ENCODE measurements at regions not wholly inside any gene's neighbourhood (a gene's known extent, or its start where the extent isn't known, plus 50 kb on each side); places are given as distances from the start of the nearest gene placed in this dataset.

DNA sequence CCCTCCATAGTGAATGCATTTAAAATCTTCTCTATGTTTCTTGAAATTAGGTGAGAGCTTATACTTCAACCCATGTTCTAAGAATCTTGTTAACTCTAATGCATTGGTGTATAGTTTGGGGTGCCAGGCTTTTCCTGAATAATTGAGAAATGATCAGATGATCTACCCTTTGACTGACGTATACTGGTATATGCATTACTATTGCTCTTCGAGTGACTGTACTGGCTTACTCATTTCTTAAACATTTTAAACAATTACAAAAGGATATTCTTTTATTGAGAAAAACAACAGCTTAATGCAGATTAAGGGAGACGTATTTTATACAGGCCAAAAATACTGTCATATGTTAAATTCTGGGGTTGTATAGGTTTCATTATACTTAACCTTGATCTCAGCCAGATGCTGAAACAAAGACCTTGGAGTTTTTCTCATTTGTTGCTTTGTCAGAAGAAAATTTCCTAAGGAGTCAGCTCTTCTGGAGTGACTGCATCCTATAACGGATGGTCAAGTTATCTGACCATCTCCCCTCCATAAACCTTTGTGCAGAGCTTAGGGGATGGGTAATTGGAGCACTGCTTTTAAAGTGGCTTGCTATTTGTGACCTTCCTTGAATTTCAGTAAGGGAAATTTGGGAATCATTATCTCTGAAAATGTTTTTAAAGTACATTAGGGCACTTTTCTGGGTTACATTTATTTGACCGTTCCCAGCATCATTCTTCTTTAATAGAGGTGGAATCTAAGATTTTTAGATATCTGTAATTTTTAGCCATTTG, 507.6 kb downstream of the PCNX1 start:
- no peak overlapping the region for H3K4me3 ChIP-seq (ENCODE audit: low read depth, low read length)
- DNase-seq (ENCODE audit: low read depth) = no peak
- TF ChIP-seq, protein P1, sequence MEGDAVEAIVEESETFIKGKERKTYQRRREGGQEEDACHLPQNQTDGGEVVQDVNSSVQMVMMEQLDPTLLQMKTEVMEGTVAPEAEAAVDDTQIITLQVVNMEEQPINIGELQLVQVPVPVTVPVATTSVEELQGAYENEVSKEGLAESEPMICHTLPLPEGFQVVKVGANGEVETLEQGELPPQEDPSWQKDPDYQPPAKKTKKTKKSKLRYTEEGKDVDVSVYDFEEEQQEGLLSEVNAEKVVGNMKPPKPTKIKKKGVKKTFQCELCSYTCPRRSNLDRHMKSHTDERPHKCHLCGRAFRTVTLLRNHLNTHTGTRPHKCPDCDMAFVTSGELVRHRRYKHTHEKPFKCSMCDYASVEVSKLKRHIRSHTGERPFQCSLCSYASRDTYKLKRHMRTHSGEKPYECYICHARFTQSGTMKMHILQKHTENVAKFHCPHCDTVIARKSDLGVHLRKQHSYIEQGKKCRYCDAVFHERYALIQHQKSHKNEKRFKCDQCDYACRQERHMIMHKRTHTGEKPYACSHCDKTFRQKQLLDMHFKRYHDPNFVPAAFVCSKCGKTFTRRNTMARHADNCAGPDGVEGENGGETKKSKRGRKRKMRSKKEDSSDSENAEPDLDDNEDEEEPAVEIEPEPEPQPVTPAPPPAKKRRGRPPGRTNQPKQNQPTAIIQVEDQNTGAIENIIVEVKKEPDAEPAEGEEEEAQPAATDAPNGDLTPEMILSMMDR (IDR thresholded peaks at IDR 0.05; ENCODE audit: insufficient read depth, low read depth, low read length, missing control alignments) = no peak

- DNase-seq (ENCODE audit: low read depth) = no peak
- TF ChIP-seq, protein P1 (IDR thresholded peaks at IDR 0.05; ENCODE audit: insufficient read depth, low read depth, low read length, missing control alignments) = no peak
- H3K4me3 ChIP-seq (ENCODE audit: low read depth, low read length) = no peak overlapping the region
Measured at GRCh38 chr14:71415404-71415690, 508.1 kb downstream of the PCNX1 start.

- TF ChIP-seq, protein P1 (IDR thresholded peaks at IDR 0.05; ENCODE audit: insufficient read depth, low read depth, low read length, missing control alignments) = no peak
- no peak overlapping the region for H3K4me3 ChIP-seq (ENCODE audit: low read depth, low read length)
- DNase-seq (ENCODE audit: low read depth) = no peak
Measured at GRCh38 chr14:71416392-71416791, 509.1 kb downstream of the PCNX1 start.

DNA sequence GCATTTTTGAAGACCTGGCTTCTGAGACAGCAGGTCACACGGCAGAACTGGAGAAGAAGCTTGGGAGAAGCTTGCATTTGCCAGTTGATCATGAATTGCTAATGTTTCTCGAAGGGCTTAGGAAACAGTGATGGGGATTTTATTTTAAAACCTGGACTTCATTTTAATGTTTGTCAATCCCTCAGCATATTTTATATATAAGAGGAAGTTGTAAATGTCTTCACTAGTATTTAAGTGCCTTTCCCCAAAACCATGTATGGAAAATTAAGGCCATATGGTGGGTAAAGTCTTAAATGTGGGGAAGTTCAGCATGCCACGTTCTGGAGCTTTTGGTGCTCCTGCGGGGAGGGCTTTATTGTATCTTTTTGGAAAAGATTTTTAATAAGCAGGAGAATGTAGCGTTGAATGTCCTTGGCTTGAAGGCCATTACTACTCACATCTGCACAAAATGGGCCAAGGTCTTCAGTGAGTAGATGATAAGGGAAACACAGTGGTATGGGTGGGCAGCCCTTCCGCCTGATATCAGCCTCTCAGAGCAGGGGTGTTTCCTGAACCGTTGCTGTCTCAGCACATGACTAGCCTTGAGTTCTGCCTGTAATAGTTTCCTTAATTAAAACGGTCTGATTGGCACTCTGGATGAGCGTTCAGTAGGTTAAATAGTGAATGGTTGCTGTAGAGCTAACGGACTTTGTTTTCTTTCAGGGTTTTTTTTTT, 511.4 kb downstream of the PCNX1 start:
- TF ChIP-seq, protein P1 (IDR thresholded peaks at IDR 0.05; ENCODE audit: insufficient read depth, low read depth, low read length, missing control alignments) = no peak
- H3K4me3 ChIP-seq (ENCODE audit: low read depth, low read length) = no peak overlapping the region
- no peak for DNase-seq (ENCODE audit: low read depth)

DNA sequence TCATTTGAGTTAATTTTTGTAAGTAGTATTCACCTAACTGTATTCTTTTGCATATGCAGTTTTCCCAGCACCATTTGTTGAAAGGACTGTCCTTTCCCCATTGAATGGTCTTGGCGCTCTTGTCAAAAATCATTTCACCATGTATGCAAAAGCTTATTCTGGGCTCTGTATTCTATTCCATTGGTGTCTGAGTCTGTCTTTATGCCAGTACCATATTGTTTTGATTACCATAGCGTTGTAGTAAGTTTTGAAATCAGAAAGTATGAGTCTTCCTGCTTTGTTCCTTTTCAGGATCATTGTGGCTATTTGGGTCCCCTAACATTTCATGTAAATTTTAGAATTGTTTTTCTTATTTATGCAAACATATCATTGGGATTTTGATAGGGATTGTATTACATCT, 508.7 kb upstream of the RGS6 start:
- DNase-seq (ENCODE audit: low read depth) = no peak
- H3K4me3 ChIP-seq (ENCODE audit: low read depth, low read length) = no peak overlapping the region
- TF ChIP-seq, protein P1 (IDR thresholded peaks at IDR 0.05; ENCODE audit: insufficient read depth, low read depth, low read length, missing control alignments) = no peak

- no peak for DNase-seq (ENCODE audit: low read depth)
- no peak overlapping the region for H3K4me3 ChIP-seq (ENCODE audit: low read depth, low read length)
- TF ChIP-seq, protein P1 (IDR thresholded peaks at IDR 0.05; ENCODE audit: insufficient read depth, low read depth, low read length, missing control alignments) = no peak
Measured at GRCh38 chr14:71424941-71425340, 507.3 kb upstream of the RGS6 start.
